Tongue (tissue), 1 donor: ENCODE measurements at regions not wholly inside any gene's neighbourhood (a gene's known extent, or its start where the extent isn't known, plus 50 kb on each side); places are given as distances from the start of the nearest gene placed in this dataset.
"Not testable (repeated sequence)": the region's sequence is repeated elsewhere in the genome, so short reads cannot be mapped to it uniquely, and the experiment has no call there.

Experiments used
- DNase-seq: peaks from one replicate; pipeline ENCODE4 v3.0.0-alpha.2; 2015

- DNase-seq = no peak
These were observed 94.9 kb upstream of the COL5A1 start for GRCh38 chr9:134546746-134547145.

- no peak for DNase-seq
These were observed 94.2 kb upstream of the COL5A1 start for GRCh38 chr9:134547161-134548100.

GRCh38 chr9:134548185-134548584 is 93.4 kb upstream of the COL5A1 start:
- no peak for DNase-seq

- DNase-seq = no peak
These were observed 93.0 kb upstream of the COL5A1 start for GRCh38 chr9:134548618-134549017.

GRCh38 chr9:134549336-134549735 is 92.3 kb upstream of the COL5A1 start:
- DNase-seq = no peak

GRCh38 chr9:134550081-134550480 is 91.5 kb upstream of the COL5A1 start:
- not testable (repeated sequence) for DNase-seq

GRCh38 chr9:134550584-134550983 is 91.0 kb upstream of the COL5A1 start:
- DNase-seq = no peak

- DNase-seq = no peak
These were observed 90.4 kb upstream of the COL5A1 start for GRCh38 chr9:134551176-134551575.

- peak; percentile 56 for DNase-seq
These were observed 89.8 kb upstream of the COL5A1 start for GRCh38 chr9:134551644-134552348.

- DNase-seq = no peak
These were observed 89.1 kb upstream of the COL5A1 start for GRCh38 chr9:134552349-134552990.

GRCh38 chr9:134553061-134553891 is 88.3 kb upstream of the COL5A1 start:
- DNase-seq = no peak

- DNase-seq = no peak
These were observed 87.6 kb upstream of the COL5A1 start for GRCh38 chr9:134553996-134554372.

GRCh38 chr9:134554373-134555093 is 87.1 kb upstream of the COL5A1 start:
- DNase-seq = no peak

GRCh38 chr9:134555094-134555650 is 86.4 kb upstream of the COL5A1 start:
- peak; percentile 49 for DNase-seq

- DNase-seq = peak; percentile 94
These were observed 85.0 kb upstream of the COL5A1 start for GRCh38 chr9:134556531-134557068.

GRCh38 chr9:134557331-134557730 is 84.3 kb upstream of the COL5A1 start:
- no peak for DNase-seq

GRCh38 chr9:134558124-134558905 is 83.3 kb upstream of the COL5A1 start:
- DNase-seq = no peak

- DNase-seq = no peak
These were observed 82.6 kb upstream of the COL5A1 start for GRCh38 chr9:134559013-134559412.

- DNase-seq = no peak
These were observed 81.4 kb upstream of the COL5A1 start for GRCh38 chr9:134560206-134560605.

GRCh38 chr9:134560654-134561053 is 80.9 kb upstream of the COL5A1 start:
- DNase-seq = no peak
